ENCODE measurements at regions not wholly inside any gene's neighbourhood (a gene's known extent, or its start where the extent isn't known, plus 50 kb on each side); places are given as distances from the start of the nearest gene placed in this dataset.

GRCh38 chr11:27921472-27921871 lies 186.5 kb downstream of the KIF18A start:
- no peak for DNase-seq
- Mint-ChIP-seq H3K36me3 (ENCODE audit: low read depth) (no peaks in the 10 kb centered on the region), H3K27me3 (ENCODE audit: low read depth) (no peaks in the 10 kb centered on the region), H3K4me1 (ENCODE audit: low read depth) (no peaks in the 10 kb centered on the region), H3K27ac (no peak overlapping the region), H3K4me3 (no peak overlapping the region), H3K9me3 (no peaks in the 10 kb centered on the region)
- CTCF ChIA-PET: no interaction called here
- intact Hi-C loops (cut with micrococcal nuclease): no loop called here

- H3K27me3 Mint-ChIP-seq (ENCODE audit: low read depth): no peaks in the 10 kb centered on the region
- CTCF ChIA-PET: no interaction called here
- H3K4me3 Mint-ChIP-seq: no peak overlapping the region
- H3K4me1 Mint-ChIP-seq (ENCODE audit: low read depth): no peaks in the 10 kb centered on the region
- no peaks in the 10 kb centered on the region for H3K9me3 Mint-ChIP-seq
- H3K27ac Mint-ChIP-seq: no peak overlapping the region
- H3K36me3 Mint-ChIP-seq (ENCODE audit: low read depth): no peaks in the 10 kb centered on the region
- DNase-seq: no peak
- intact Hi-C loops (cut with micrococcal nuclease): no loop called here
Measured at GRCh38 chr11:27916541-27917100, 191.3 kb downstream of the KIF18A start.

- Mint-ChIP-seq H3K27ac (no peak overlapping the region), H3K4me1 (ENCODE audit: low read depth) (no peaks in the 10 kb centered on the region), H3K4me3 (no peak overlapping the region), H3K27me3 (ENCODE audit: low read depth) (peaks cover 3% of the 10 kb centered on the region), H3K9me3 (no peaks in the 10 kb centered on the region), H3K36me3 (ENCODE audit: low read depth) (no peaks in the 10 kb centered on the region)
- no peak for DNase-seq
- CTCF ChIA-PET: interaction anchor here (0.9 kb wide), 1 partner anchor 18 kb away, joined by 3 read pairs; no protein-coding TSS in a partner anchor
- intact Hi-C loops (cut with micrococcal nuclease): no loop called here
Measured at GRCh38 chr11:27914080-27914479, 193.9 kb downstream of the KIF18A start.

- intact Hi-C loops (cut with micrococcal nuclease): no loop called here
- Mint-ChIP-seq H3K27me3 (ENCODE audit: low read depth) (peaks cover 3% of the 10 kb centered on the region), H3K27ac (no peak overlapping the region), H3K4me1 (ENCODE audit: low read depth) (no peaks in the 10 kb centered on the region), H3K9me3 (no peaks in the 10 kb centered on the region), H3K36me3 (ENCODE audit: low read depth) (no peaks in the 10 kb centered on the region), H3K4me3 (no peak overlapping the region)
- DNase-seq: no peak
- CTCF ChIA-PET: interaction anchor here (0.9 kb wide), 1 partner anchor 18 kb away, joined by 3 read pairs; no protein-coding TSS in a partner anchor
Measured at GRCh38 chr11:27913650-27914049, 194.3 kb downstream of the KIF18A start.

GRCh38 chr11:27912916-27913315 lies 195.0 kb downstream of the KIF18A start:
- Mint-ChIP-seq H3K4me1 (ENCODE audit: low read depth) (no peaks in the 10 kb centered on the region), H3K4me3 (no peak overlapping the region), H3K36me3 (ENCODE audit: low read depth) (no peaks in the 10 kb centered on the region), H3K27ac (no peak overlapping the region), H3K9me3 (no peaks in the 10 kb centered on the region), H3K27me3 (ENCODE audit: low read depth) (peaks cover 3% of the 10 kb centered on the region)
- CTCF ChIA-PET: interaction anchor here (0.9 kb wide), 1 partner anchor 17 kb away, joined by 3 read pairs; no protein-coding TSS in a partner anchor
- no peak for DNase-seq
- intact Hi-C loops (cut with micrococcal nuclease): no loop called here

- DNase-seq: no peak
- Mint-ChIP-seq H3K27ac (no peak overlapping the region), H3K4me1 (ENCODE audit: low read depth) (no peaks in the 10 kb centered on the region), H3K27me3 (ENCODE audit: low read depth) (peaks cover 3% of the 10 kb centered on the region), H3K36me3 (ENCODE audit: low read depth) (no peaks in the 10 kb centered on the region), H3K9me3 (no peaks in the 10 kb centered on the region), H3K4me3 (no peak overlapping the region)
- CTCF ChIA-PET: no interaction called here
- intact Hi-C loops (cut with micrococcal nuclease): no loop called here
Measured at GRCh38 chr11:27910186-27910931, 197.6 kb downstream of the KIF18A start.

GRCh38 chr11:27909386-27909785 lies 198.6 kb downstream of the KIF18A start:
- no peaks in the 10 kb centered on the region for H3K4me1 Mint-ChIP-seq (ENCODE audit: low read depth)
- no peak for DNase-seq
- no peaks in the 10 kb centered on the region for H3K9me3 Mint-ChIP-seq
- CTCF ChIA-PET: no interaction called here
- H3K4me3 Mint-ChIP-seq: no peak overlapping the region
- no peaks in the 10 kb centered on the region for H3K36me3 Mint-ChIP-seq (ENCODE audit: low read depth)
- H3K27me3 Mint-ChIP-seq (ENCODE audit: low read depth): peaks cover 3% of the 10 kb centered on the region
- intact Hi-C loops (cut with micrococcal nuclease): no loop called here
- H3K27ac Mint-ChIP-seq: no peak overlapping the region

- H3K36me3 Mint-ChIP-seq (ENCODE audit: low read depth): no peaks in the 10 kb centered on the region
- DNase-seq: no peak
- H3K4me1 Mint-ChIP-seq (ENCODE audit: low read depth): no peaks in the 10 kb centered on the region
- intact Hi-C loops (cut with micrococcal nuclease): no loop called here
- no peaks in the 10 kb centered on the region for H3K9me3 Mint-ChIP-seq
- CTCF ChIA-PET: no interaction called here
- peaks cover 3% of the 10 kb centered on the region for H3K27me3 Mint-ChIP-seq (ENCODE audit: low read depth)
- no peak overlapping the region for H3K27ac Mint-ChIP-seq
- H3K4me3 Mint-ChIP-seq: no peak overlapping the region
Measured at GRCh38 chr11:27908621-27909020, 199.3 kb downstream of the KIF18A start.

- H3K27ac Mint-ChIP-seq: no peak overlapping the region
- H3K4me1 Mint-ChIP-seq (ENCODE audit: low read depth): no peaks in the 10 kb centered on the region
- peaks cover 3% of the 10 kb centered on the region for H3K27me3 Mint-ChIP-seq (ENCODE audit: low read depth)
- no peaks in the 10 kb centered on the region for H3K36me3 Mint-ChIP-seq (ENCODE audit: low read depth)
- H3K4me3 Mint-ChIP-seq: no peak overlapping the region
- no peaks in the 10 kb centered on the region for H3K9me3 Mint-ChIP-seq
- no peak for DNase-seq
- CTCF ChIA-PET: no interaction called here
- intact Hi-C loops (cut with micrococcal nuclease): no loop called here
Measured at GRCh38 chr11:27907530-27907929, 200.4 kb downstream of the KIF18A start.

GRCh38 chr11:27907091-27907490 lies 200.9 kb downstream of the KIF18A start:
- no peaks in the 10 kb centered on the region for H3K4me1 Mint-ChIP-seq (ENCODE audit: low read depth)
- CTCF ChIA-PET: no interaction called here
- H3K9me3 Mint-ChIP-seq: no peaks in the 10 kb centered on the region
- intact Hi-C loops (cut with micrococcal nuclease): no loop called here
- H3K36me3 Mint-ChIP-seq (ENCODE audit: low read depth): no peaks in the 10 kb centered on the region
- no peak for DNase-seq
- H3K4me3 Mint-ChIP-seq: no peak overlapping the region
- H3K27ac Mint-ChIP-seq: no peak overlapping the region
- H3K27me3 Mint-ChIP-seq (ENCODE audit: low read depth): peaks cover 3% of the 10 kb centered on the region

GRCh38 chr11:27904358-27905055 lies 203.4 kb downstream of the KIF18A start:
- CTCF ChIA-PET: no interaction called here
- no peaks in the 10 kb centered on the region for H3K36me3 Mint-ChIP-seq (ENCODE audit: low read depth)
- H3K27me3 Mint-ChIP-seq (ENCODE audit: low read depth): peaks cover 4% of the 10 kb centered on the region
- H3K9me3 Mint-ChIP-seq: peaks cover 2% of the 10 kb centered on the region
- H3K4me3 Mint-ChIP-seq: no peak overlapping the region
- H3K27ac Mint-ChIP-seq: no peak overlapping the region
- DNase-seq: no peak
- intact Hi-C loops (cut with micrococcal nuclease): no loop called here
- no peaks in the 10 kb centered on the region for H3K4me1 Mint-ChIP-seq (ENCODE audit: low read depth)

- H3K27ac Mint-ChIP-seq: no peak overlapping the region
- H3K4me1 Mint-ChIP-seq (ENCODE audit: low read depth): no peaks in the 10 kb centered on the region
- DNase-seq: no peak
- CTCF ChIA-PET: no interaction called here
- peaks cover 4% of the 10 kb centered on the region for H3K27me3 Mint-ChIP-seq (ENCODE audit: low read depth)
- no peaks in the 10 kb centered on the region for H3K36me3 Mint-ChIP-seq (ENCODE audit: low read depth)
- intact Hi-C loops (cut with micrococcal nuclease): no loop called here
- H3K4me3 Mint-ChIP-seq: no peak overlapping the region
- H3K9me3 Mint-ChIP-seq: peaks cover 2% of the 10 kb centered on the region
Measured at GRCh38 chr11:27902981-27903624, 202.8 kb upstream of the BDNF start.
